GM13976 (cell line): ENCODE measurements at regions not wholly inside any gene's neighbourhood (a gene's known extent, or its start where the extent isn't known, plus 50 kb on each side); places are given as distances from the start of the nearest gene placed in this dataset.

Experiments used
- DNase-seq: peaks from one replicate; pipeline ENCODE4 v3.0.0; 2012; ENCODE audit warnings: low spot score
- CTCF ChIP-seq: IDR thresholded peaks from 2 replicates; pipeline ENCODE4 v1.5.1; 2012; ENCODE audit warnings: borderline replicate concordance, mild to moderate bottlenecking; ENCODE audit not compliant: insufficient read depth; ENCODE audit errors: extremely low read depth, missing control alignments, control extremely low read depth
- in situ Hi-C: fragments of 300-500 bp; cut with MboI; formaldehyde crosslinking; loops from one replicate; pipeline ENCODE4 v1.12.0; 2022; ENCODE audit warnings: low sequenced_read_pairs, mixed read lengths, inconsistent platforms; ENCODE audit not compliant: unreplicated experiment

- DNase-seq, result no peak
- no peak for TF ChIP-seq CTCF
- in situ Hi-C loops, result no loop called here
Observed at GRCh38 chr4:133095591-133095990, 53.5 kb upstream of the PCDH10 start.

GRCh38 chr4:133096972-133097371, 52.1 kb upstream of the PCDH10 start:
- TF ChIP-seq CTCF, result no peak
- in situ Hi-C loops, result no loop called here
- no peak for DNase-seq
